SK-MEL-5 (cell line): ENCODE measurements at regions not wholly inside any gene's neighbourhood (a gene's known extent, or its start where the extent isn't known, plus 50 kb on each side); places are given as distances from the start of the nearest gene placed in this dataset.
A peak's percentile ranks its signal among the peaks of the same experiment; 100 is the strongest.
"Not testable (repeated sequence)": the region's sequence is repeated elsewhere in the genome, so short reads cannot be mapped to it uniquely, and the experiment has no call there.

Experiments
- DNase-seq: peaks from one replicate; pipeline ENCODE4 v3.0.0-alpha.2; 2016; ENCODE audit warnings: low read depth, low spot score
- in situ Hi-C: cut with HindIII; loops from 2 replicates; pipeline ENCODE4 v1.10.0; 2016; ENCODE audit warnings: low sequenced_read_pairs, high pct_unique_total_duplicates, low pct_unique_long_range_greater_than_20kb

GRCh38 chr4:31022702-31023101 is 302.5 kb downstream of the PCDH7 start:
- in situ Hi-C loops = no loop called here
- no peak for DNase-seq

DNA sequence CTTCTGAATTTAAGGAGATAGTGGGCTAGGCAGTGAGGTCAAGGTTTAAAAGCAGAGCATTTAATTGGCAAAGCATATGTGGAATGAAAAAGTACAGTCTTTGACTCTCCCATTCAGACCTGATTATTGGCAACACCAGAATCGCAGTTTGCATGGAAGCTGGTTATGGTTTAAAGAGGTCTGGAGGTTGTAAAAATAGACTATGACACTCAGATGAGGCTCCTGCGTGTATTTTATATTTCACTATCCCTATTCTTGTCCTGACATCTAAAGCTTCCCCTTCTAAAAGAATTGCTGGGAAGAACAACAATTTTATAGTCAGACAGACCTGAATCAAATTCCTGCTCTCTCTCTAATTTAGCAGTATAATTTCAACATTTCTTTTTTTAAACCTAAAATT is 302.9 kb downstream of the PCDH7 start:
- DNase-seq = no peak
- in situ Hi-C loops = no loop called here

DNA sequence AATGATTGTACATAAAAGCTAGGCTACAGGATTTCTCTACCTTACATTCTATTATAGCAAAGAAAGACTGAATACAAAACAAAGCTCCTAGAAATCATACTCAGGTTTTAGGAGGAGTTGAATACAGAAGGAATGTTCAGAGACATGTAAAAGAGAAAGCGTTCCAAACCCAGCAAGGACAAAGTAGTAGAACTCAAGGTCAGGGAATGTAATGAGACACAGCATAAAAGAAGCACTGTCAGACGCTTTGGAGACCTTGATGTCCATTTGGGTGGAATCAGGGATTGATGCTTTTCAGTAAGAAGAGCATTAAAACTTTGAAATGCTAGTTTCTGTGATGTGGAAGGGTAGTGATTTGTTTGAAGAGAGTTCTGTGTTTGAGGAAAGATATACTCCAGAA is 303.6 kb downstream of the PCDH7 start:
- DNase-seq = no peak
- in situ Hi-C loops = no loop called here

GRCh38 chr4:31024781-31025180 is 304.6 kb downstream of the PCDH7 start:
- in situ Hi-C loops, DNase-seq: not testable (repeated sequence)

DNA sequence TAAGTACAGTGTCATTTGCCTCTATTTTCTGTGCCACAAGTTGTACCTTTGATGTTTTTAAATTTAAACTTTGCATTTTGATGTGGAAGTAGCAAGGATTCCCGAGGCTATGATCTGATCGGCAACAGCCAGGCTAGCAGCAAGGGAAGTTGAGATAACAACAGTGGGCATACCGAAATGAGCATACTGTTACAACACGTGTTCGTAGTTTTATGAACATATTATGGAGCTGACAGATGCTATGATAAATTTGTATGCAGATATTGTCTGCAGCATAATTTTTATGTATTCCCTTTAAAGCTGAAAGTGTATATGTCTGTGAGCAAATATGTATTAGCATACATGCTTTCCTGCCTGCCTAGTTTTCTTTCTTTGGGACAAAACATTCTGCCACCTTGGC is 306.1 kb downstream of the PCDH7 start:
- no peak for DNase-seq
- in situ Hi-C loops = no loop called here

GRCh38 chr4:31034550-31034949 is 314.4 kb downstream of the PCDH7 start:
- DNase-seq = no peak
- in situ Hi-C loops = no loop called here

GRCh38 chr4:31035761-31036160 is 315.6 kb downstream of the PCDH7 start:
- DNase-seq = no peak
- in situ Hi-C loops = no loop called here

- DNase-seq = no peak
- in situ Hi-C loops = no loop called here
Measured at GRCh38 chr4:31037703-31038102, 317.5 kb downstream of the PCDH7 start.

DNA sequence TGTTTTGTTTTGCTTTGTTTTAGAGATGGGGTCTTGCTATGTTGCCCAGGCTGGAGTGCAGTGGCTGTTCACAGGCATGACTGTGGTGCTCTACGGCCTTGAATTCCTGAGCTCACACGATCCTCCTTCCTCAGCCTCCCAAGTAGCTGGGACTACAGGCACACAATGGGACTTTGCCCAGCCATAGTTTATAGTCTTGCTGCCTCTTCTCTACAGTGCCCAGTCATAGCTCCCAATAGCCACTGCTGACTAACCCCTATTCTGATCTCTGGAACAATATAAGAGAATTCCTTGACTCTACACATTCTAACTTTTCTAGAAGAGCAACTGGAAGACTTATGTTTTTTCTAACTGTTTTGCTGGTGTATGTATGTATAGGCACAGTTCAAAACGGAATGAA is 319.2 kb downstream of the PCDH7 start:
- in situ Hi-C loops = no loop called here

DNA sequence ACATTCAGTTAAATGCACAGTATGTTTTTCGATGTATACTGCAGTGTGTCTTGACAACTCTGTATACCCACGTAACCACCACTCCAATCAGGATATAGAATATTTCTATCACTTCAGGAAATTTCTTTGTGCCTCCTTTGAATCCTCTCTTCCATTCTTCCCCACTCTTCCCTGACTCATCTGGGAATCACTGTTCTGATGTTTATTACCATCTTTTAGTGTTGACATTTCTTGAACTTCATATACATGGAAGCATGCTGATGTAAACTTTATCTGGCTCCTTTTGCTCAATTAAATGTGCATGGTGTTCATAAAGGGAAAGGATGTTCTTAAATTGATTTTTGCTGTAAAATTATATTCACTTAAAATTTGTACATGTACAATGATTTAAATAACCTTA is 319.9 kb downstream of the PCDH7 start:
- no peak for DNase-seq
- in situ Hi-C loops = no loop called here

More for the DNA sequence above, 319.2 kb downstream of the PCDH7 start:
- no peak for DNase-seq

GRCh38 chr4:31041385-31041784 is 321.2 kb downstream of the PCDH7 start:
- no peak for DNase-seq
- in situ Hi-C loops = no loop called here

DNA sequence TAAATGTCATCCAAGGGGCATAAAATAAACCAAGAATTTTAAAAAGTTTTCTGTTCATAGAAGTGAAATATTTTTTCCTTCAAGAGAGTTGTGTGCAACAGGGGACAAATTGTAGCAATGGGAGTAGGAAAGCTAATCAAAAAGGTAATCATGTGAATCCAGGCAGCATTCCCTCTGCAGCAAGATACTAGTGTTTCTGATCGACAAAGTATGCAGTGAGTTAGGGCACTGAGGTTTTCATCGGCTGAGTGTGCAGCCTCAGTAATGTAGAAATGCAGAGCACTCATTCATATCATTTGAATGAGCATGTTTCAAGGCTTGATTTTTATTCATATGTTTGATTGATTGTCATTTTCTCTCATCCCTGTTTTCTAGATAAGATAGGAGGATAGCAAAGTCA is 321.7 kb downstream of the PCDH7 start:
- DNase-seq = no peak
- in situ Hi-C loops = no loop called here

DNA sequence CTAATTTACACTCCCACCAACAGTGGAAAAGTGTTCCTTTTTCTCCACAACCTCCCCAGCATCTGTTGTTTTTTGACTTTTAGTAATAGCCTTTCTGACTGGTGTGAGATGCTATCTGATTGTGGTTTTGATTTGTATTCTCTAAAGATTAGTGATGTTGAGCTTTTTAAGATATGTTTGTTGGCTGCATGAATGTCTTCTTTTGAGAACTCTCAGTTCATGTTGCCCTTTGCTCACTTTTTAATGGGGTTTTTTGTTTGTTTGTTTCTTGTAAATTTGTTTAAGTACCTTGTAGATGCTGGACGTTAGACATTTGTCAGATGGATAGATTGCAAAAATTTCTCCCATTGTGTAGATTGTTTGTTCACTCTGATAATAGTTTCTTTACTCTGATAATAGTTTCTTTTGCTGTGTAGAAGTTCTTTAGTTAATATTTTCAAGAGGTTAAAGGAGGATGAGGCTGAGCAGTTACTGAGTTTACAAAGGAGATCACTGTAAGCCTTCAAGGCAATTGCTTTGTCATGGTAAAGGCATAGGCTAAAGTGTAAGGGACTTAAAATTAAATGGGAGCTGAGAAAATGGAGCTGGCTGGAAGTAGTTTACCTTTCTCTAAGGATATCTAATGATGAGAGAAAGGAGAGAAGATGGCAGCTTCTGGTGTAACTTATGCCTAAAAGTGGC is 323.4 kb downstream of the PCDH7 start:
- in situ Hi-C loops = no loop called here
- no peak for DNase-seq

- no peak for DNase-seq
- in situ Hi-C loops = no loop called here
Measured at GRCh38 chr4:31045151-31045550, 325.0 kb downstream of the PCDH7 start.

GRCh38 chr4:31045724-31046318 is 325.7 kb downstream of the PCDH7 start:
- DNase-seq = peak; percentile 57
- in situ Hi-C loops = no loop called here

DNA sequence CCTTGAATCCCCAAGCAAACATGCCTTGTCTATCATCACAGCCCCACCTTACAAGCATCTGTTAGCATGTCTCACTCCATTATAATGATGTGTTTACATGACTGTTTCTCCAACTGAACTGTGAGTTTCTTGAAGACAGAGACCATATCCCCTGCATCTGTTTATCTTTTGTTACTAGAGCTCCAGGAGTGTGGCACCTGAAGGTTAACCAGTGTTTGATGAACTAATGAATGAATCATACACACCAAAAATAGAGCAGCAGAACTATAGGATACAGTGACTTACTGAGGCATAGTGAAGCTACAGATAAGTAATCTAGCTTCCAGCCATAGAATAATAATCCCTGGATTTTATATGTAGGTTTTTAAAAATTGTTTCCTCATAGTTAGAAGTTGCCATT is 331.0 kb downstream of the PCDH7 start:
- in situ Hi-C loops = no loop called here
- no peak for DNase-seq

GRCh38 chr4:31051565-31051964 is 331.4 kb downstream of the PCDH7 start:
- in situ Hi-C loops = no loop called here
- DNase-seq = no peak

DNA sequence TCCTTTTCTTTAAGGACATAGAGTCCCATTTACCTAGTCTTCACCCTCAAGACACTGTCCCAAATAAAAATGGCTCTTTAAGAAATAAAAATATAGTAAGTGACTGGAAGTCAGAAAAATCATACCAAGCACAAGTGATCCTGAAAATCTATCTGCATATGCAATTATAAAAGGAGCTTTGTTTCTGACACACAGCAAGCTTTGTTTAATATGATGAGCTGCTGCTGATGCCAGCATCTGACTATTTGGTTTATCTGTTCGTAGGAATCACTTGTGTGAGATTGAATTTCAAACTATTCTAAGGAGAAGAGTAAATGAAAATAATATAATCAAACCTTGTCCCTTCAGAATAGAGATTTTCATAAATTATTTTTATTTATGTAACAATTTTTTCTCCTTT is 332.4 kb downstream of the PCDH7 start:
- peak; percentile 91 for DNase-seq
- in situ Hi-C loops = no loop called here

DNA sequence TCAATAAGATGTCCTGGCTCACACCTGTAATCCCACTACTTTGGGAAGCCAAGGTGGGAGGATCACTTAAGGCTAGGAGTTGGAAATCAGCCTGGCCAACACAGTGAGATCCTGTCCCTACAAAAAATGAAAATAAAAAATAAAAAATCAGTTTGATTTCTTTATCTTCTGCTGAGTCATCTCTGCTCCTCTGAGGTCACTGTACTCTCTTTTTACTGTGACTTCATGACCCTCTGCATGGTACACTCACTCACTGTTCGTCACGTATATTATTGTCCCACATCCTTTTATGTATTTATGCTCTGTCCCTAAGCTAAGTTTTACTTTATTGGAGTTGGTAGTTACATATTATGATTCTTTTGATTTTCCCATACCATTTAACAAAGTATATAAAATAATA is 333.3 kb downstream of the PCDH7 start:
- in situ Hi-C loops = no loop called here
- DNase-seq = no peak

DNA sequence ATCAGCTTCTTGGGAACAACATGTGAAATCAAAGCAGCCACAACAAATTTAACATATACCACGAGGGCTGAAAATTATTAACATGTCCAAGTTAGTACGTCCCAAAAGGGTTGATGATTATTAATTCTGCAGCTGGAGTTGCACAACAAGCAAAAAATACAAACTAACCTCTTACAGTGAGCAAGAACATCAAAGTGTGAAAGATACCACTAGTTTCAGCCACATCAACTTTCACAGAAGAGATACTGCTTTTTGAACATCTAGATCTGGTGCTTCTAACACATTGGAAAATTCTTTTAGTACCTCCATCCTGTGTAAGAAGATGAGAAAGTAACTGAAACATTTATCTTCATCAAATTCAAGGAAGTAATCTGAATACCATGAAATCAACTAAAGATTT is 334.1 kb downstream of the PCDH7 start:
- no peak for DNase-seq
- in situ Hi-C loops = no loop called here
